Keratinocyte (primary cell): ENCODE measurements at regions not wholly inside any gene's neighbourhood (a gene's known extent, or its start where the extent isn't known, plus 50 kb on each side); places are given as distances from the start of the nearest gene placed in this dataset.

ENCODE experiments used
- DNase-seq: peaks from one replicate; pipeline ENCODE4 v3.0.0-alpha.2; 2011; ENCODE audit warnings: low read depth, missing footprints, low spot score
- FAIRE-seq: peaks from 2 replicates; lab custom pipeline; 2011; peaks lifted over from hg19 to GRCh38; lab: Jason Lieb, UNC
- H2AFZ ChIP-seq: 2 replicates; pipeline ENCODE4 v1.6.0; 2012; ENCODE audit warnings: low read length, control low read depth, inconsistent platforms; ENCODE audit not compliant: control insufficient read depth
- H3K27ac ChIP-seq: 2 replicates; pipeline ENCODE4 v1.5.1; 2011; ENCODE audit warnings: low read length; ENCODE audit not compliant: control insufficient read depth, insufficient read depth
- H3K27me3 ChIP-seq: 3 replicates; pipeline ENCODE4 v1.6.0; 2011; ENCODE audit warnings: low read length; ENCODE audit not compliant: control insufficient read depth, insufficient read depth; ENCODE audit errors: extremely low read depth
- H3K36me3 ChIP-seq, 2 experiments: 2 replicates in 1 of 2; 3 replicates in 1 of 2; pipeline ENCODE4 v1.5.1; 2011; ENCODE audit warnings: low read length in 2 of 2, mild to moderate bottlenecking in 1 of 2; ENCODE audit not compliant: control insufficient read depth in 2 of 2, insufficient read depth in 2 of 2; ENCODE audit errors: extremely low read depth in 1 of 2
- H3K4me1 ChIP-seq: 3 replicates; pipeline ENCODE4 v1.5.1; 2011; ENCODE audit warnings: low read length; ENCODE audit not compliant: control insufficient read depth, insufficient read depth; ENCODE audit errors: extremely low read depth
- H3K4me2 ChIP-seq: 3 replicates; pipeline ENCODE4 v1.6.0; 2011; ENCODE audit warnings: low read depth, low read length; ENCODE audit not compliant: control insufficient read depth, insufficient read depth; ENCODE audit errors: extremely low read depth
- H3K4me3 ChIP-seq, 3 experiments: fragments of 200-600 bp in 1 of 3; sonication (generic) in 1 of 3; 2 replicates in 2 of 3; 3 replicates in 1 of 3; pipeline ENCODE4 v1.5.1; 2011 to 2016; ENCODE audit warnings: low read length in 3 of 3, mild to moderate bottlenecking in 3 of 3, control low read depth in 2 of 3, inconsistent platforms in 1 of 3, low read depth in 1 of 3, mixed read lengths in 1 of 3, mixed run types in 1 of 3, moderate library complexity in 1 of 3; ENCODE audit not compliant: control insufficient read depth in 2 of 3, insufficient read depth in 2 of 3; ENCODE audit errors: extremely low read depth in 1 of 3
- H3K79me2 ChIP-seq: 2 replicates; pipeline ENCODE4 v1.6.0; 2012; ENCODE audit warnings: low read length; ENCODE audit not compliant: control insufficient read depth, insufficient read depth
- H3K9ac ChIP-seq: 3 replicates; pipeline ENCODE4 v1.6.0; 2011; ENCODE audit warnings: low read length; ENCODE audit not compliant: control insufficient read depth, insufficient read depth; ENCODE audit errors: extremely low read depth
- H3K9me1 ChIP-seq: 3 replicates; pipeline ENCODE4 v1.6.0; 2011; ENCODE audit warnings: low read length; ENCODE audit not compliant: control insufficient read depth, insufficient read depth; ENCODE audit errors: extremely low read depth
- H3K9me3 ChIP-seq: 2 replicates; pipeline ENCODE4 v1.5.1; 2012; ENCODE audit warnings: low read depth, low read length; ENCODE audit not compliant: control insufficient read depth
- H4K20me1 ChIP-seq: 3 replicates; pipeline ENCODE4 v1.6.0; 2011; ENCODE audit warnings: low read length; ENCODE audit not compliant: control insufficient read depth, insufficient read depth; ENCODE audit errors: extremely low read depth
- EZH2 ChIP-seq: IDR thresholded peaks from one replicate; pipeline ENCODE4 v1.6.1; 2012; ENCODE audit warnings: inconsistent platforms, mild to moderate bottlenecking, low read length, moderate library complexity
- dilution Hi-C: fragments of 300-500 bp; cut with MboI; formaldehyde crosslinking; loops from one replicate; pipeline ENCODE4 v1.7.0; 2020; ENCODE audit warnings: low sequenced_read_pairs; ENCODE audit not compliant: extremely low pct_ligation_motif_present
- TF ChIP-seq, protein P1 (sequence below), 3 experiments: IDR thresholded peaks in 1 of 3; conservative IDR thresholded peaks in 1 of 3; optimal IDR thresholded peaks in 1 of 3; 2 replicates in 2 of 3; 3 replicates in 1 of 3; pipeline versions ENCODE3 to v1.5.1; 2011; ENCODE audit warnings: low read length in 3 of 3, mild to moderate bottlenecking in 3 of 3, moderate library complexity in 2 of 3, control low read depth in 1 of 3, inconsistent platforms in 1 of 3; ENCODE audit not compliant: insufficient read depth in 2 of 3; ENCODE audit errors: extremely low read depth in 1 of 3

GRCh38 chr5:2486373-2486772, 265.1 kb downstream of the IRX2 start:
- dilution Hi-C loops = no loop called here
- no peaks in the 10 kb centered on the region for H3K4me1 ChIP-seq

GRCh38 chr5:2482778-2483177, 268.7 kb downstream of the IRX2 start:
- Histone ChIP-seq H2AFZ (no peak overlapping the region), H3K4me1 (no peaks in the 10 kb centered on the region), H3K9me3 (no peaks in the 10 kb centered on the region), H3K79me2 (no peaks in the 10 kb centered on the region), H3K27me3 (no peaks in the 10 kb centered on the region), H3K4me3 (no peak overlapping the region), H3K4me2 (no peak overlapping the region), H3K27ac (no peak overlapping the region), H4K20me1 (no peaks in the 10 kb centered on the region), H3K9ac (no peak overlapping the region), H3K36me3 (no peaks in the 10 kb centered on the region), H3K9me1 (no peaks in the 10 kb centered on the region)
- TF ChIP-seq, protein P1, sequence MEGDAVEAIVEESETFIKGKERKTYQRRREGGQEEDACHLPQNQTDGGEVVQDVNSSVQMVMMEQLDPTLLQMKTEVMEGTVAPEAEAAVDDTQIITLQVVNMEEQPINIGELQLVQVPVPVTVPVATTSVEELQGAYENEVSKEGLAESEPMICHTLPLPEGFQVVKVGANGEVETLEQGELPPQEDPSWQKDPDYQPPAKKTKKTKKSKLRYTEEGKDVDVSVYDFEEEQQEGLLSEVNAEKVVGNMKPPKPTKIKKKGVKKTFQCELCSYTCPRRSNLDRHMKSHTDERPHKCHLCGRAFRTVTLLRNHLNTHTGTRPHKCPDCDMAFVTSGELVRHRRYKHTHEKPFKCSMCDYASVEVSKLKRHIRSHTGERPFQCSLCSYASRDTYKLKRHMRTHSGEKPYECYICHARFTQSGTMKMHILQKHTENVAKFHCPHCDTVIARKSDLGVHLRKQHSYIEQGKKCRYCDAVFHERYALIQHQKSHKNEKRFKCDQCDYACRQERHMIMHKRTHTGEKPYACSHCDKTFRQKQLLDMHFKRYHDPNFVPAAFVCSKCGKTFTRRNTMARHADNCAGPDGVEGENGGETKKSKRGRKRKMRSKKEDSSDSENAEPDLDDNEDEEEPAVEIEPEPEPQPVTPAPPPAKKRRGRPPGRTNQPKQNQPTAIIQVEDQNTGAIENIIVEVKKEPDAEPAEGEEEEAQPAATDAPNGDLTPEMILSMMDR (optimal IDR thresholded peaks at IDR 0.05 in 1 of 3, IDR thresholded peaks at IDR 0.05 in 1 of 3, conservative IDR thresholded peaks at IDR 0.05 in 1 of 3; ENCODE audit: extremely low read depth in 1 of 3, insufficient read depth in 2 of 3, low read length in 3 of 3) = no peak
- no peak for TF ChIP-seq EZH2
- dilution Hi-C loops = no loop called here
- no peak for DNase-seq
- FAIRE-seq = no peak

More at GRCh38 chr5:2486373-2486772, 265.1 kb downstream of the IRX2 start:
- Histone ChIP-seq H3K4me2 (no peak overlapping the region), H3K36me3 (no peaks in the 10 kb centered on the region), H3K27me3 (no peaks in the 10 kb centered on the region), H3K4me3 (no peak overlapping the region), H3K9me1 (no peaks in the 10 kb centered on the region), H3K9me3 (no peaks in the 10 kb centered on the region), H3K27ac (no peak overlapping the region), H4K20me1 (no peaks in the 10 kb centered on the region), H3K9ac (no peak overlapping the region), H3K79me2 (no peaks in the 10 kb centered on the region), H2AFZ (no peak overlapping the region)
- FAIRE-seq (no peak), DNase-seq (no peak)
- TF ChIP-seq, protein P1 (optimal IDR thresholded peaks at IDR 0.05 in 1 of 3, IDR thresholded peaks at IDR 0.05 in 1 of 3, conservative IDR thresholded peaks at IDR 0.05 in 1 of 3; ENCODE audit: extremely low read depth in 1 of 3, insufficient read depth in 2 of 3, low read length in 3 of 3) = no peak
- TF ChIP-seq EZH2 = no peak
